ENCODE measurements at regions not wholly inside any gene's neighbourhood (a gene's known extent, or its start where the extent isn't known, plus 50 kb on each side); places are given as distances from the start of the nearest gene placed in this dataset.

GRCh38 chrX:96311366-96311765 lies 373.3 kb upstream of the DIAPH2 start:
- no peaks in the 10 kb centered on the region for H3K4me1 ChIP-seq (ENCODE audit: control insufficient read depth, insufficient read depth, low read length, poor library complexity, severe bottlenecking)
- ATAC-seq (ENCODE audit: low read depth in 2 of 2) (no peak), DNase-seq (no peak)
- H3K27me3 Mint-ChIP-seq: no peaks in the 10 kb centered on the region
- no peak overlapping the region for H3K27ac ChIP-seq (ENCODE audit: insufficient read depth, low read length, poor library complexity, severe bottlenecking)
- H3K4me3 Mint-ChIP-seq: no peak overlapping the region
- no peaks in the 10 kb centered on the region for H3K36me3 Mint-ChIP-seq
- no peaks in the 10 kb centered on the region for H3K4me1 Mint-ChIP-seq
- no peaks in the 10 kb centered on the region for H3K27me3 ChIP-seq (ENCODE audit: control insufficient read depth, insufficient read depth, low read length)
- no peak overlapping the region for H3K27ac Mint-ChIP-seq
- peaks cover 0 to 9% (median 2%) of the 10 kb centered on the region in 7 donors for H3K9me3 Mint-ChIP-seq
- no peak overlapping the region for H3K4me3 ChIP-seq (ENCODE audit: low read depth, low read length)
- no peaks in the 10 kb centered on the region for H3K9me3 ChIP-seq (ENCODE audit: control insufficient read depth in 2 of 2, low read length in 2 of 2)
- no peaks in the 10 kb centered on the region for H3K36me3 ChIP-seq (ENCODE audit: control insufficient read depth, insufficient read depth, low read length)

GRCh38 chrX:96314985-96315384 lies 369.7 kb upstream of the DIAPH2 start:
- no peak overlapping the region for H3K27ac ChIP-seq (ENCODE audit: insufficient read depth, low read length, poor library complexity, severe bottlenecking)
- no peaks in the 10 kb centered on the region for H3K4me1 Mint-ChIP-seq
- no peaks in the 10 kb centered on the region for H3K36me3 Mint-ChIP-seq
- H3K9me3 Mint-ChIP-seq: peaks cover 0 to 10% (median 2%) of the 10 kb centered on the region in 7 donors
- ATAC-seq (ENCODE audit: low read depth in 2 of 2) (no peak), DNase-seq (no peak)
- H3K27me3 ChIP-seq (ENCODE audit: control insufficient read depth, insufficient read depth, low read length): no peaks in the 10 kb centered on the region
- no peak overlapping the region for H3K27ac Mint-ChIP-seq
- H3K4me3 Mint-ChIP-seq: no peak overlapping the region
- no peaks in the 10 kb centered on the region for H3K27me3 Mint-ChIP-seq
- no peaks in the 10 kb centered on the region for H3K36me3 ChIP-seq (ENCODE audit: control insufficient read depth, insufficient read depth, low read length)
- no peak overlapping the region for H3K4me3 ChIP-seq (ENCODE audit: low read depth, low read length)
- no peaks in the 10 kb centered on the region for H3K9me3 ChIP-seq (ENCODE audit: control insufficient read depth in 2 of 2, low read length in 2 of 2)
- no peaks in the 10 kb centered on the region for H3K4me1 ChIP-seq (ENCODE audit: control insufficient read depth, insufficient read depth, low read length, poor library complexity, severe bottlenecking)

GRCh38 chrX:96361844-96362243 lies 322.8 kb upstream of the DIAPH2 start:
- Histone ChIP-seq H3K9me3 (ENCODE audit: control insufficient read depth in 2 of 2, low read length in 2 of 2) (no peaks in the 10 kb centered on the region), H3K36me3 (ENCODE audit: control insufficient read depth, insufficient read depth, low read length) (no peaks in the 10 kb centered on the region), H3K27me3 (ENCODE audit: control insufficient read depth, insufficient read depth, low read length) (no peaks in the 10 kb centered on the region), H3K4me3 (ENCODE audit: low read depth, low read length) (no peak overlapping the region), H3K4me1 (ENCODE audit: control insufficient read depth, insufficient read depth, low read length, poor library complexity, severe bottlenecking) (no peaks in the 10 kb centered on the region), H3K27ac (ENCODE audit: insufficient read depth, low read length, poor library complexity, severe bottlenecking) (no peak overlapping the region)
- H3K27me3 Mint-ChIP-seq: no peaks in the 10 kb centered on the region
- no peak overlapping the region for H3K27ac Mint-ChIP-seq
- no peaks in the 10 kb centered on the region for H3K36me3 Mint-ChIP-seq
- DNase-seq: no peak
- ATAC-seq (ENCODE audit: low read depth in 2 of 2): no peak
- no peaks in the 10 kb centered on the region for H3K4me1 Mint-ChIP-seq
- no peak overlapping the region for H3K4me3 Mint-ChIP-seq
- H3K9me3 Mint-ChIP-seq: peaks cover 0 to 3% (median 0%) of the 10 kb centered on the region in 7 donors

- Mint-ChIP-seq H3K9me3 (no peaks in the 10 kb centered on the region), H3K27me3 (no peaks in the 10 kb centered on the region), H3K4me1 (peaks cover 0 to 3% (median 0%) of the 10 kb centered on the region in 4 donors), H3K36me3 (no peaks in the 10 kb centered on the region), H3K27ac (no peak overlapping the region), H3K4me3 (no peak overlapping the region)
- H3K27me3 ChIP-seq (ENCODE audit: control insufficient read depth, insufficient read depth, low read length): no peaks in the 10 kb centered on the region
- no peaks in the 10 kb centered on the region for H3K9me3 ChIP-seq (ENCODE audit: control insufficient read depth in 2 of 2, low read length in 2 of 2)
- no peaks in the 10 kb centered on the region for H3K4me1 ChIP-seq (ENCODE audit: control insufficient read depth, insufficient read depth, low read length, poor library complexity, severe bottlenecking)
- ATAC-seq (ENCODE audit: low read depth in 2 of 2) (no peak), DNase-seq (peak in 1 of 3 donors; percentile 1)
- H3K36me3 ChIP-seq (ENCODE audit: control insufficient read depth, insufficient read depth, low read length): no peaks in the 10 kb centered on the region
- no peak overlapping the region for H3K27ac ChIP-seq (ENCODE audit: insufficient read depth, low read length, poor library complexity, severe bottlenecking)
- H3K4me3 ChIP-seq (ENCODE audit: low read depth, low read length): no peak overlapping the region
Observed at GRCh38 chrX:96372313-96373046, 312.2 kb upstream of the DIAPH2 start.

GRCh38 chrX:96373047-96373355 lies 311.6 kb upstream of the DIAPH2 start:
- H3K27me3 ChIP-seq (ENCODE audit: control insufficient read depth, insufficient read depth, low read length): no peaks in the 10 kb centered on the region
- no peak overlapping the region for H3K27ac Mint-ChIP-seq
- H3K4me3 ChIP-seq (ENCODE audit: low read depth, low read length): no peak overlapping the region
- no peaks in the 10 kb centered on the region for H3K36me3 ChIP-seq (ENCODE audit: control insufficient read depth, insufficient read depth, low read length)
- no peaks in the 10 kb centered on the region for H3K9me3 Mint-ChIP-seq
- no peak overlapping the region for H3K4me3 Mint-ChIP-seq
- peaks cover 0 to 3% (median 0%) of the 10 kb centered on the region in 4 donors for H3K4me1 Mint-ChIP-seq
- H3K9me3 ChIP-seq (ENCODE audit: control insufficient read depth in 2 of 2, low read length in 2 of 2): no peaks in the 10 kb centered on the region
- no peak for ATAC-seq (ENCODE audit: low read depth in 2 of 2)
- no peaks in the 10 kb centered on the region for H3K36me3 Mint-ChIP-seq
- DNase-seq: no peak
- H3K27ac ChIP-seq (ENCODE audit: insufficient read depth, low read length, poor library complexity, severe bottlenecking): no peak overlapping the region
- H3K27me3 Mint-ChIP-seq: no peaks in the 10 kb centered on the region
- H3K4me1 ChIP-seq (ENCODE audit: control insufficient read depth, insufficient read depth, low read length, poor library complexity, severe bottlenecking): no peaks in the 10 kb centered on the region

- DNase-seq (no peak), ATAC-seq (ENCODE audit: low read depth in 2 of 2) (no peak)
- H3K4me3 ChIP-seq (ENCODE audit: low read depth, low read length): no peak overlapping the region
- no peaks in the 10 kb centered on the region for H3K4me1 ChIP-seq (ENCODE audit: control insufficient read depth, insufficient read depth, low read length, poor library complexity, severe bottlenecking)
- Mint-ChIP-seq H3K36me3 (no peaks in the 10 kb centered on the region), H3K9me3 (peaks cover 0 to 2% (median 0%) of the 10 kb centered on the region in 7 donors), H3K27ac (no peak overlapping the region), H3K4me3 (no peak overlapping the region), H3K27me3 (no peaks in the 10 kb centered on the region), H3K4me1 (peaks cover 0 to 3% (median 0%) of the 10 kb centered on the region in 4 donors)
- H3K27me3 ChIP-seq (ENCODE audit: control insufficient read depth, insufficient read depth, low read length): no peaks in the 10 kb centered on the region
- H3K36me3 ChIP-seq (ENCODE audit: control insufficient read depth, insufficient read depth, low read length): no peaks in the 10 kb centered on the region
- H3K27ac ChIP-seq (ENCODE audit: insufficient read depth, low read length, poor library complexity, severe bottlenecking): no peak overlapping the region
- H3K9me3 ChIP-seq (ENCODE audit: control insufficient read depth in 2 of 2, low read length in 2 of 2): no peaks in the 10 kb centered on the region
Observed at GRCh38 chrX:96376266-96376665, 308.4 kb upstream of the DIAPH2 start.

GRCh38 chrX:96379951-96380350 lies 304.7 kb upstream of the DIAPH2 start:
- DNase-seq: no peak
- no peaks in the 10 kb centered on the region for H3K4me1 ChIP-seq (ENCODE audit: control insufficient read depth, insufficient read depth, low read length, poor library complexity, severe bottlenecking)
- no peaks in the 10 kb centered on the region for H3K27me3 Mint-ChIP-seq
- H3K27ac ChIP-seq (ENCODE audit: insufficient read depth, low read length, poor library complexity, severe bottlenecking): no peak overlapping the region
- no peak overlapping the region for H3K27ac Mint-ChIP-seq
- no peaks in the 10 kb centered on the region for H3K36me3 ChIP-seq (ENCODE audit: control insufficient read depth, insufficient read depth, low read length)
- no peaks in the 10 kb centered on the region for H3K27me3 ChIP-seq (ENCODE audit: control insufficient read depth, insufficient read depth, low read length)
- H3K4me3 Mint-ChIP-seq: no peak overlapping the region
- H3K4me3 ChIP-seq (ENCODE audit: low read depth, low read length): no peak overlapping the region
- no peaks in the 10 kb centered on the region for H3K9me3 ChIP-seq (ENCODE audit: control insufficient read depth in 2 of 2, low read length in 2 of 2)
- H3K4me1 Mint-ChIP-seq: no peaks in the 10 kb centered on the region
- ATAC-seq (ENCODE audit: low read depth in 2 of 2): no peak
- peaks cover 0 to 2% (median 0%) of the 10 kb centered on the region in 7 donors for H3K9me3 Mint-ChIP-seq
- H3K36me3 Mint-ChIP-seq: no peaks in the 10 kb centered on the region

- Histone ChIP-seq H3K4me3 (ENCODE audit: low read depth, low read length) (no peak overlapping the region), H3K27ac (ENCODE audit: insufficient read depth, low read length, poor library complexity, severe bottlenecking) (no peak overlapping the region), H3K4me1 (ENCODE audit: control insufficient read depth, insufficient read depth, low read length, poor library complexity, severe bottlenecking) (no peaks in the 10 kb centered on the region), H3K27me3 (ENCODE audit: control insufficient read depth, insufficient read depth, low read length) (no peaks in the 10 kb centered on the region), H3K36me3 (ENCODE audit: control insufficient read depth, insufficient read depth, low read length) (no peaks in the 10 kb centered on the region), H3K9me3 (ENCODE audit: control insufficient read depth in 2 of 2, low read length in 2 of 2) (no peaks in the 10 kb centered on the region)
- DNase-seq (no peak), ATAC-seq (ENCODE audit: low read depth in 2 of 2) (no peak)
- Mint-ChIP-seq H3K4me1 (no peaks in the 10 kb centered on the region), H3K9me3 (peaks cover 0 to 2% (median 0%) of the 10 kb centered on the region in 7 donors), H3K4me3 (no peak overlapping the region), H3K27me3 (no peaks in the 10 kb centered on the region), H3K36me3 (no peaks in the 10 kb centered on the region), H3K27ac (no peak overlapping the region)
Observed at GRCh38 chrX:96382018-96382417, 302.6 kb upstream of the DIAPH2 start.
